KMS-11 (cell line): ENCODE measurements at regions not wholly inside any gene's neighbourhood (a gene's known extent, or its start where the extent isn't known, plus 50 kb on each side); places are given as distances from the start of the nearest gene placed in this dataset.
A peak's percentile ranks its signal among the peaks of the same experiment; 100 is the strongest.

Source experiments
- H2AFZ ChIP-seq: fragments of 200-600 bp; sonication (generic); 2 replicates; pipeline ENCODE4 v1.6.1; 2016; ENCODE audit warnings: antibody characterized with exemption, mixed run types, low read depth
- H3K27ac ChIP-seq: fragments of 200-600 bp; sonication (generic); 2 replicates; pipeline ENCODE4 v1.6.1; 2016; ENCODE audit warnings: mild to moderate bottlenecking, mixed run types
- H3K27me3 ChIP-seq: fragments of 200-600 bp; sonication (generic); 2 replicates; pipeline ENCODE4 v1.6.1; 2017; ENCODE audit warnings: mild to moderate bottlenecking, low read depth, mixed run types, moderate library complexity; ENCODE audit not compliant: insufficient read depth
- H3K36me3 ChIP-seq: fragments of 200-600 bp; sonication (generic); 2 replicates; pipeline ENCODE4 v1.6.1; 2017; ENCODE audit warnings: mild to moderate bottlenecking, mixed run types; ENCODE audit not compliant: insufficient read depth
- H3K4me1 ChIP-seq: fragments of 200-600 bp; sonication (generic); 2 replicates; pipeline ENCODE4 v1.6.1; 2016; ENCODE audit warnings: mild to moderate bottlenecking, low read depth, mixed run types; ENCODE audit not compliant: poor library complexity, severe bottlenecking
- H3K4me2 ChIP-seq: fragments of 200-600 bp; sonication (generic); 2 replicates; pipeline ENCODE4 v1.7.0; 2016; ENCODE audit warnings: mild to moderate bottlenecking, mixed run types
- H3K4me3 ChIP-seq: fragments of 200-600 bp; sonication (generic); IDR thresholded peaks from 2 replicates; pipeline ENCODE4 v1.6.1; 2017; ENCODE audit warnings: low read depth, low read length, mixed read lengths; ENCODE audit not compliant: insufficient read depth
- H3K79me2 ChIP-seq: fragments of 200-600 bp; sonication (generic); 2 replicates; pipeline ENCODE4 v1.6.1; 2016; ENCODE audit warnings: low read depth, mixed run types; ENCODE audit not compliant: insufficient read depth
- H3K9ac ChIP-seq: fragments of 200-600 bp; sonication (generic); 2 replicates; pipeline ENCODE4 v1.6.1; 2016; ENCODE audit warnings: mild to moderate bottlenecking, mixed run types
- H4K20me1 ChIP-seq: fragments of 200-600 bp; sonication (generic); 2 replicates; pipeline ENCODE4 v1.6.1; 2016; ENCODE audit warnings: mild to moderate bottlenecking, mixed run types; ENCODE audit not compliant: insufficient read depth
- TF ChIP-seq, protein P1 (sequence below): fragments of 200-600 bp; sonication (generic); conservative IDR thresholded peaks from 2 replicates; pipeline ENCODE4 v1.6.1; 2017; ENCODE audit warnings: low read depth, mild to moderate bottlenecking, antibody characterized with exemption, low read length, moderate library complexity, mixed read lengths

DNA sequence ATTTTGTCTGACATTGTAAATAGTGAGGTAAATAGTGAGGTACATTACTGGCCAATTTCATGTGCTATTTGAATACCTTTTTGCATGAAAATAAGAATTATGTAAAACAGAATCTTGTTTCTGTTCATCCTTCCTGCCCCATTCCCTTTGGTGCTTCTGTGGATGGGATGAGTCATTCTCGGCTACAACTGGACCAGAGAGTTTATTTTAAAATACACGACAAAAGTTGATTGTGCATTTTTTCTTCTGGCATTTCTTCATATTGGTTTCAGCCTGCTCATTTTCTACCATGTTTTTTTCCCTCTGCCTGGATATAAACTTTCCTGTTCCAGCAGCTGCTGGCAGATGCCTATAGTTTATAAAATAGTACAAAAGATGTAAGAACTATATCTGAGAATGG, 107.5 kb downstream of the CYSLTR2 start:
- Histone ChIP-seq H3K9ac (no peak overlapping the region), H3K4me3 (no peak overlapping the region), H3K79me2 (no peaks in the 10 kb centered on the region), H2AFZ (no peak overlapping the region), H3K4me1 (no peaks in the 10 kb centered on the region), H3K4me2 (no peak overlapping the region), H3K27me3 (no peaks in the 10 kb centered on the region), H3K36me3 (no peaks in the 10 kb centered on the region), H4K20me1 (no peaks in the 10 kb centered on the region), H3K27ac (no peak overlapping the region)
- TF ChIP-seq, protein P1, sequence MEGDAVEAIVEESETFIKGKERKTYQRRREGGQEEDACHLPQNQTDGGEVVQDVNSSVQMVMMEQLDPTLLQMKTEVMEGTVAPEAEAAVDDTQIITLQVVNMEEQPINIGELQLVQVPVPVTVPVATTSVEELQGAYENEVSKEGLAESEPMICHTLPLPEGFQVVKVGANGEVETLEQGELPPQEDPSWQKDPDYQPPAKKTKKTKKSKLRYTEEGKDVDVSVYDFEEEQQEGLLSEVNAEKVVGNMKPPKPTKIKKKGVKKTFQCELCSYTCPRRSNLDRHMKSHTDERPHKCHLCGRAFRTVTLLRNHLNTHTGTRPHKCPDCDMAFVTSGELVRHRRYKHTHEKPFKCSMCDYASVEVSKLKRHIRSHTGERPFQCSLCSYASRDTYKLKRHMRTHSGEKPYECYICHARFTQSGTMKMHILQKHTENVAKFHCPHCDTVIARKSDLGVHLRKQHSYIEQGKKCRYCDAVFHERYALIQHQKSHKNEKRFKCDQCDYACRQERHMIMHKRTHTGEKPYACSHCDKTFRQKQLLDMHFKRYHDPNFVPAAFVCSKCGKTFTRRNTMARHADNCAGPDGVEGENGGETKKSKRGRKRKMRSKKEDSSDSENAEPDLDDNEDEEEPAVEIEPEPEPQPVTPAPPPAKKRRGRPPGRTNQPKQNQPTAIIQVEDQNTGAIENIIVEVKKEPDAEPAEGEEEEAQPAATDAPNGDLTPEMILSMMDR, result no peak

DNA sequence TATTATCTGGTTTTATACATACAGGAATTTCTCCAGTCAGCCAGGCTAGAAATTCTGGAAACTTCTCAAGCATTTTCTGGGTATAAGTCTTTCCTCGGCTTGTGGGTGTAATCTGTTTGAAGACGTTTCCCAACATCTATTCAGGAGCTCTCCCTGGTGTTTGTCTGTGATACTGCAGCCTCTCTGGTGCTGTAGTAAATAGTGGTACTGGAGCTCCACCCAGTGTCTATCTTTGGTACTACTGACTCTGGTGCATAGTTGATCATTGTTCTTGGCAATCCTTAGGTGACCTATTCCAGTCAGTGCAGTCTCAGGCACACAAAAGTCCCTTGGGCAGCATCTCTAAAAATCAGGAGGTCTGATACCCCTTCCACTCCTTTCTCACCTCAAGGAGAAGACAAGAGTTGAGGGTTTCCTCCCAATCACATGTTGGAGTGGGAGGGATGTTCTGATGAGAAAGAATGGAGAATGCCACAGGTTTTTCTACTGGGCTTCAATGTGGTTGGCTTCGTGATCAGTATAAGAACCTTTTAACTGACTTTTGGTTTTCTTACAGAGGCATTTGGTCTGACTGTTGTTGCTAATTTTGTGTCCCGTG, 115.5 kb downstream of the CYSLTR2 start:
- Histone ChIP-seq H2AFZ (0 out of 2 replicates have a peak overlapping the region, but pooled peaks have one; percentile 14), H3K27me3 (no peaks in the 10 kb centered on the region), H3K79me2 (no peaks in the 10 kb centered on the region), H3K27ac (no peak overlapping the region), H3K4me2 (no peak overlapping the region), H3K36me3 (no peaks in the 10 kb centered on the region), H3K4me1 (peaks cover 6% of the 10 kb centered on the region), H3K4me3 (no peak overlapping the region), H4K20me1 (no peaks in the 10 kb centered on the region), H3K9ac (no peak overlapping the region)
- TF ChIP-seq, protein P1, result peak; percentile 95

DNA sequence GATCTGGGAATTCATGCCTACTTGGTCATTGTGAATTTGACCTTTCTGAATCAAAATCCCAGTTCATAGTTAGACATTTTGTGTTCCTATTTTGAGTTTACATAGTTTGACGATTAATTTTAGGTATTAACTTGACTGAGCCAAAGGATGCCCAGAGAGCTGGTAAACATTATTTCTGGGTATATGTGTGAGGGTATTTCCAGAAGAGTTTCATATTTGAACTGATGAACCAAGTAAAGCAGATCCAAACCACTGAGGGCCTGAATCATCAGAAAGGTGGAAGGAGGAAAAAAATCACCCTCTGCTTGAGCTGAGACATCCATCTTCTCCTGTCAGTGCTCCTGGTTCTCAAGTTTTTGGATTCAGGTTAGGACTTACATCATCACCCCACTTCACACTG, 116.6 kb downstream of the CYSLTR2 start:
- TF ChIP-seq, protein P1, result no peak
- Histone ChIP-seq H3K79me2 (no peaks in the 10 kb centered on the region), H3K27ac (no peak overlapping the region)

DNA sequence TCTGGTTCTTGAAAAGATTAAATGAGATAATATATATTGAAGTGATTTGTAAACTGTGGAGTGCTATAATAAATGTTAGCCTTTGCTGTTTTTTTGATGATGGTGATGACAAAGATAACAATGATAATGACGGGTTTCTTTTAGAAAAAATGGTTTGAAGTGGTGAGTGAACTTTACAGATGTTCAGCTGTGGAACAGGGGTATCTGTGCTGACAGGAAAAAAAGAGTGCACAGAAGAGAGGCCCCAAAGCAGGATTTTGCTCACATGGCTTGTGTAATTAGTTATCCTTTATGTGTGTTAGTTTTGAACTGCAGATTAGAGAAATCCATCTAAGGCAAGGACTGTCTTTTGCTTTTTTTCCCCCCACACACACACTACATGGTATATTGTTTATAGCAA, 119.2 kb downstream of the CYSLTR2 start:
- H4K20me1 ChIP-seq, result no peaks in the 10 kb centered on the region
- no peaks in the 10 kb centered on the region for H3K27me3 ChIP-seq

More for the DNA sequence above, 116.6 kb downstream of the CYSLTR2 start:
- no peaks in the 10 kb centered on the region for H4K20me1 ChIP-seq
- H3K9ac ChIP-seq, result no peak overlapping the region
- H3K4me2 ChIP-seq, result no peak overlapping the region
- peaks cover 6% of the 10 kb centered on the region for H3K4me1 ChIP-seq
- no peak overlapping the region for H2AFZ ChIP-seq
- H3K36me3 ChIP-seq, result no peaks in the 10 kb centered on the region
- no peak overlapping the region for H3K4me3 ChIP-seq
- no peaks in the 10 kb centered on the region for H3K27me3 ChIP-seq

More for the DNA sequence above, 119.2 kb downstream of the CYSLTR2 start:
- Histone ChIP-seq H3K4me3 (no peak overlapping the region), H3K36me3 (no peaks in the 10 kb centered on the region), H3K79me2 (no peaks in the 10 kb centered on the region), H3K27ac (no peak overlapping the region), H3K9ac (no peak overlapping the region), H3K4me2 (no peak overlapping the region), H3K4me1 (peaks cover 6% of the 10 kb centered on the region), H2AFZ (no peak overlapping the region)
- TF ChIP-seq, protein P1, result no peak
